Gastroesophageal sphincter (tissue), 4 donors: ENCODE measurements at regions not wholly inside any gene's neighbourhood (a gene's known extent, or its start where the extent isn't known, plus 50 kb on each side); places are given as distances from the start of the nearest gene placed in this dataset.

ENCODE experiments used
- ATAC-seq: fragments of 150-250 bp; one replicate; pipeline ENCODE4 v1.9.1; 2016; ENCODE audit warnings: mild to moderate bottlenecking, moderate library complexity
- H3K27ac ChIP-seq, 4 donors: fragments of 200-600 bp; sonication (generic) in 3 of 4; 1 replicate in 3 of 4; 2 replicates in 1 of 4; pipeline ENCODE4 v1.5.1; 2016 to 2019
- H3K27me3 ChIP-seq: fragments of 200-600 bp; sonication (generic); one replicate; pipeline ENCODE4 v1.5.1; 2019
- H3K36me3 ChIP-seq, 2 donors: fragments of 200-600 bp; sonication (generic); one replicate each; pipeline ENCODE4 v1.5.1; 2019; ENCODE audit warnings: control low read depth in 1 of 2
- H3K4me1 ChIP-seq, 3 donors: fragments of 200-600 bp; sonication (generic); 1 replicate in 2 of 3; 2 replicates in 1 of 3; pipeline ENCODE4 v1.5.1; 2016 to 2019; ENCODE audit warnings: control low read depth in 2 of 3
- H3K4me3 ChIP-seq, 2 donors: fragments of 200-600 bp; sonication (generic); one replicate each; pipeline ENCODE4 v1.5.1; 2019; ENCODE audit warnings: mild to moderate bottlenecking in 1 of 2, moderate library complexity in 1 of 2
- H3K9me3 ChIP-seq, 3 donors: fragments of 200-600 bp; sonication (generic); one replicate each; pipeline ENCODE4 v1.5.1; 2017 to 2019; ENCODE audit warnings: control low read depth in 2 of 3
- CTCF ChIP-seq, 4 experiments: fragments of 200-600 bp in 2 of 4; fragments of 450-650 bp in 2 of 4; sonication (generic) in 1 of 4; IDR thresholded peaks; one replicate each; pipeline ENCODE4 v1.5.1; 2017 to 2019; ENCODE audit warnings: antibody characterized with exemption in 4 of 4, mild to moderate bottlenecking in 2 of 4, moderate library complexity in 2 of 4
- EP300 ChIP-seq: sonication (generic); formaldehyde crosslinking; IDR thresholded peaks from one replicate; pipeline ENCODE4 v1.6.1; 2017; ENCODE audit warnings: antibody characterized with exemption, mild to moderate bottlenecking
- POLR2A ChIP-seq, 2 donors: fragments of 450-650 bp; IDR thresholded peaks; one replicate each; pipeline ENCODE4 v1.6.1; 2017; ENCODE audit warnings: antibody characterized with exemption in 2 of 2, mild to moderate bottlenecking in 2 of 2, moderate library complexity in 1 of 2
- POLR2AphosphoS5 ChIP-seq: sonication (generic); formaldehyde crosslinking; IDR thresholded peaks from one replicate; pipeline ENCODE4 v1.6.1; 2017; ENCODE audit warnings: antibody characterized with exemption
- WGBS, 2 donors: methylation state at CpG; one replicate each; pipeline ENCODE4 v1.1.5; 2018; ENCODE audit warnings: low coverage in 1 of 2; 5-methylcytosine and 5-hydroxymethylcytosine counted together

GRCh38 chr18:37962316-37962966, 396.8 kb upstream of the CELF4 start:
- TF ChIP-seq POLR2A (IDR thresholded peaks at IDR 0.05) (no peak), CTCF (IDR thresholded peaks at IDR 0.05) (no peak), EP300 (no peak), POLR2AphosphoS5 (no peak)
- no peaks in the 10 kb centered on the region for H3K9me3 ChIP-seq
- 65 to 72% methylated on average over 4 to 5 of the region's 9 CpGs for whole genome bisulfite sequencing, 2 donors
- no peak for ATAC-seq
- no peak overlapping the region for H3K27ac ChIP-seq
- H3K27me3 ChIP-seq, result no peaks in the 10 kb centered on the region
- no peaks in the 10 kb centered on the region for H3K4me1 ChIP-seq
- no peaks in the 10 kb centered on the region for H3K36me3 ChIP-seq
- no peak overlapping the region for H3K4me3 ChIP-seq

GRCh38 chr18:37958499-37958898, 392.9 kb upstream of the CELF4 start:
- Histone ChIP-seq H3K27me3 (no peaks in the 10 kb centered on the region), H3K4me3 (no peak overlapping the region), H3K9me3 (peaks cover 0 to 9% (median 0%) of the 10 kb centered on the region in 3 donors), H3K36me3 (no peaks in the 10 kb centered on the region), H3K4me1 (no peaks in the 10 kb centered on the region), H3K27ac (no peak overlapping the region)
- no peak for ATAC-seq
- 22 to 39% methylated on average over 3 of the region's 3 CpGs for WGBS, 2 donors
- TF ChIP-seq POLR2A (IDR thresholded peaks at IDR 0.05) (no peak), POLR2AphosphoS5 (no peak), CTCF (IDR thresholded peaks at IDR 0.05) (no peak), EP300 (no peak)

- H3K27me3 ChIP-seq, result no peaks in the 10 kb centered on the region
- H3K4me1 ChIP-seq, result no peaks in the 10 kb centered on the region
- H3K27ac ChIP-seq, result no peak overlapping the region
- WGBS, 2 donors, result 60 to 73% methylated on average over 3 to 4 of the region's 4 CpGs
- H3K9me3 ChIP-seq, result peaks cover 0 to 18% (median 0%) of the 10 kb centered on the region in 3 donors
- no peaks in the 10 kb centered on the region for H3K36me3 ChIP-seq
- no peak for ATAC-seq
- no peak overlapping the region for H3K4me3 ChIP-seq
- TF ChIP-seq CTCF (IDR thresholded peaks at IDR 0.05) (no peak), EP300 (no peak), POLR2A (IDR thresholded peaks at IDR 0.05) (no peak), POLR2AphosphoS5 (no peak)
Observed at GRCh38 chr18:37956902-37957301, 391.3 kb upstream of the CELF4 start.

GRCh38 chr18:37956020-37956419, 390.4 kb upstream of the CELF4 start:
- Histone ChIP-seq H3K27ac (no peak overlapping the region), H3K4me3 (no peak overlapping the region), H3K9me3 (peaks cover 0 to 18% (median 0%) of the 10 kb centered on the region in 3 donors), H3K27me3 (no peaks in the 10 kb centered on the region), H3K4me1 (no peaks in the 10 kb centered on the region), H3K36me3 (no peaks in the 10 kb centered on the region)
- 67% methylated on average over 1 of the region's 2 CpGs; no CpG with 5 or more reads in 1 of the 2 donors for WGBS, 2 donors
- no peak for ATAC-seq
- TF ChIP-seq POLR2AphosphoS5 (no peak), CTCF (IDR thresholded peaks at IDR 0.05) (no peak), EP300 (no peak), POLR2A (IDR thresholded peaks at IDR 0.05) (no peak)

GRCh38 chr18:37955201-37955600, 389.6 kb upstream of the CELF4 start:
- no peaks in the 10 kb centered on the region for H3K36me3 ChIP-seq
- WGBS, 2 donors, result 89 to 91% methylated on average over 1 to 2 of the region's 2 CpGs
- H3K4me3 ChIP-seq, result no peak overlapping the region
- no peaks in the 10 kb centered on the region for H3K27me3 ChIP-seq
- peaks cover 0 to 18% (median 0%) of the 10 kb centered on the region in 3 donors for H3K9me3 ChIP-seq
- ATAC-seq, result no peak
- TF ChIP-seq POLR2AphosphoS5 (no peak), POLR2A (IDR thresholded peaks at IDR 0.05) (no peak), EP300 (no peak), CTCF (IDR thresholded peaks at IDR 0.05) (no peak)
- no peak overlapping the region for H3K27ac ChIP-seq
- no peaks in the 10 kb centered on the region for H3K4me1 ChIP-seq
